Activated T-cell treated with anti-CD3 and anti-CD28 coated beads for 4 hours (primary cell): ENCODE measurements at regions not wholly inside any gene's neighbourhood (a gene's known extent, or its start where the extent isn't known, plus 50 kb on each side); places are given as distances from the start of the nearest gene placed in this dataset.
"Not testable (repeated sequence)": the region's sequence is repeated elsewhere in the genome, so short reads cannot be mapped to it uniquely, and the experiment has no call there.

Experiments
- DNase-seq: peaks from one replicate; pipeline ENCODE4 v3.0.0-alpha.2; 2020

- DNase-seq = no peak
These were observed 617.0 kb upstream of the CBLB start for GRCh38 chr3:106485802-106486201.

GRCh38 chr3:106486945-106487639, 618.3 kb upstream of the CBLB start:
- not testable (repeated sequence) for DNase-seq

DNA sequence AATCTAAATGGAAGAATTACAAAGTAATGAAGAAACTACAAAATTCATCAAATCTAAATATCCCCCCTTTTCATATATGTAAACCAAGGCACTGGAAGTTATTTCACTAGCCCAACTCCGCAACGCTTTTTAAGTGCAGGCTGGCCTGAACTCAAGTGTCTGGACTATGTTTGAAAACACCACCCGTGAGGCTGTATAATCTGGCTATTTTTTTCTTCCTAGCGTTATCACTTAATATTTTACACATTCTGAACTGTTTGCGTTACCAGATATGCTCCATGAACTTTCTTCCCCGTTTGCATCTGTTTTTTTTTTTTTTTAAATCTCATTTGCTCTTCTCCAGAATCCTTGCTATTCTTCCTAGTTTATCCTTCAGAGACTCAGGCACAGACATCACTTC, 619.5 kb upstream of the CBLB start:
- no peak for DNase-seq

- no peak for DNase-seq
These were observed 623.0 kb upstream of the CBLB start for GRCh38 chr3:106491796-106492195.

DNA sequence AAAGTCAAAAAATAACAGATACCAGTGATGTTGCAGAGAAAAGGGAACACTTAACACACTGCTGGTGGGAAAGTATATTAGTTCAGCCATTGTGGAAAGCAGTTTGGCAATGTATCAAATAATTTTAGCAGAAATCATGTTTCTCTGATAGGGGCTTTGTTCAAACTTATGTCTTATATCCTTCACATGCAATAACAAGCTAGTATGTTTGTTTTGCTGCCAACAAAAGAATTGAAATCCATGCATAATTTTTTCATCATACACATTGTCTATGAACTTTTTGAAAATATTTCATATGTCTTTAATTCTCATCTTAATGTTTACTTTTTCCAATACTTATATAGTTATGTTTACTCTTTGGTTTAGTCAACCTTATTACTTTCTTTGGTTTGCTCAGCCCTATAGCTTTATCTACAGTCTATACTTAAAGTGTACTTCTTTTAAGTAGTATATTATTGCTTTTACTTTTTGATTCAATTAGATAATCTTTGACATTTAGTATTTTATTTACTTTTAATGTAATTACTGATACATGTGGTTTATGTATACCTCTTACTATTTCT, 639.6 kb upstream of the CBLB start:
- DNase-seq = no peak

GRCh38 chr3:106510206-106510605, 641.4 kb upstream of the CBLB start:
- no peak for DNase-seq

DNA sequence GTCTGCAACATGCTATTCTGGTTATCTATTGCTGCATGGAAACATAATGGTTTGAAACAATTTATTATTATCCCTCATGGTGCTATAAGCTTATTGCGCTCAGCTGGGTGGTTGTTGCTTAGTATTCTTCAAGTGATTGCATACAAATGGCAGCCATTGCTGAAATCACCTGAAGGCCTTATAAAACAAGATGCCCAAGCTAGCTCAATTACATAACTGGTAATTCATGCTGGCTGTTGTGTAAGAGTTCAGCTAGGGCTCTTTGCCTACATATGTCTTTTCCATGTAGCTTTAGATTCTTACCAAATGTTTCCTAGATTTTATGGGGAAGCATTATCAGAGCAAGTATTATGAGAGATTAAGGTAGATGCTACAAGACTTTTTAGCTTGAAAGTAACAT, 644.0 kb upstream of the CBLB start:
- DNase-seq = no peak

DNA sequence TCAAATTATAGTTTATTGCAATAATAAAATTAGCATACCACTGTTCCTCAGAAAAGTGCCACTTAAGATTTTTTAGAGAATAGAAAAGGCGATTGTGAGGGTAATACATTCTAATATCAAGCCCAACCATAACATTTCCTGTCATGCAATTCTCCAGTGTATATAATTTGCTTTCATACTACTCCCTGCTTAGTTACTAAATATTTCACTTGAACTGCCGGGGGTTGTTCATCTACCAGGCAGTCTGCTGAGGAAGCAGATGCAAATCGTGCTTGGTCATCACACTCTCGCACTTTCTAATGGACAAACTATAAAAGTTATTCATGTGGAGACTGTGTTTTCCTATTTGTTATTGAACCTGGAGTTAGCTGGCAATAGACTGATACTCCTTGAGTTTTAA, 645.6 kb upstream of the CBLB start:
- no peak for DNase-seq

GRCh38 chr3:106518516-106518915, 649.7 kb upstream of the CBLB start:
- no peak for DNase-seq

GRCh38 chr3:106522397-106522796, 653.6 kb upstream of the CBLB start:
- no peak for DNase-seq

DNA sequence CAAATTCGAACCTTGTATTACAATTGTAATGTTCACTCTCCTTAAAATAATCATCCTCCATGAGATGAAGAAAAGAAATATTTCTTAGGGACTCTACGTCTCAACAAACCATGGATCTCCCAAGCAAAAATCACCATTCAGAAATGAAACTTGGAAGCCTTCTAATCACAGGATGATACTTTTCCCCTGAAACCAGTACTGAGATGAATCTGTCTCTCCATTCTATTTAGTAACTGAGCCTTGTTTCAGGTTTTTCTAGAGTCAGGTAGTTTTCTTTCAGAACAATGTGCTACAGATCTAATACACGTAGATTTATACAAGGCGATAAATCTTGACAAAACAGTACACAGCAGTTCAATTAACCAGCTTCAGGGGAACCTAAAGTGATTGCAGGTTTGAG, 660.1 kb upstream of the CBLB start:
- DNase-seq = no peak

- DNase-seq = no peak
These were observed 660.9 kb upstream of the CBLB start for GRCh38 chr3:106529738-106530137.

DNA sequence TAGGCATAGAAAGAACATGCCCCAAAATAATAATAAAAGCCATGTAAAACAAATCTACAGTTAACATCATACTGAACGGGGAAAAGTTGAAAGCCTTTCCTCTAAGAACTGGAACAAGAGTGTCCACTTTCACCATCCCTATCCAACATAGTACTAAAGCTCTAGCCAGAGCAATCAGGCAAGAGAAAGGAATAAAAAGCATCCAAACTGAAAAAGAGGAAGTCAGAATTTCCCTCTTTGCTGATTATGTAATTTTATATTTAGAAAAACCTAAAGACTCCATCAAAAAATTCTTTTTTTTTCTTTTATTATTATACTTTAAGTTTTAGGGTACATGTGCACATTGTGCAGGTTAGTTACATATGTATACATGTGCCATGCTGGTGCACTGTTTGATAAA, 661.6 kb upstream of the CBLB start:
- DNase-seq = no peak

GRCh38 chr3:106531771-106532329, 663.0 kb upstream of the CBLB start:
- not testable (repeated sequence) for DNase-seq

- DNase-seq = no peak
These were observed 664.4 kb upstream of the CBLB start for GRCh38 chr3:106533093-106533787.

DNA sequence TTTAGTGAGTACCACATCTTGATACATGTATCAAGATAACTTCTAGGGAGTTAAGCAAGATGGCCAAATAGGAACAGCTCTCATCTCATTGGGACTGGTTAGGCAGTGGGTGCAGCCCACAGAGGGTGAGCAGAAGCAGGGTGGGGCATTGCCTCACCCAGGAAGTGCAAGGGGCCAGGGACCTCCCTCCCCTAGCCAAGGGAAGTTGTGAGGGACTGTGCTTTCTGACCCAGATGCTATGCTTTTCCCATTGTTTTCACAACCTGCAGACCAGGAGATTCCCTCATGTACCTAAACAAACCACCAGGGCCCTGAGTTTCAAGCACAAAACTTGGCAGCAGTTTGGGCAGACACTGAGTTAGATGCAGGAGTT, 665.0 kb upstream of the CBLB start:
- DNase-seq = no peak

GRCh38 chr3:106534206-106534605, 665.4 kb upstream of the CBLB start:
- peak; percentile 29 for DNase-seq

GRCh38 chr3:106540743-106541142, 671.9 kb upstream of the CBLB start:
- no peak for DNase-seq

DNA sequence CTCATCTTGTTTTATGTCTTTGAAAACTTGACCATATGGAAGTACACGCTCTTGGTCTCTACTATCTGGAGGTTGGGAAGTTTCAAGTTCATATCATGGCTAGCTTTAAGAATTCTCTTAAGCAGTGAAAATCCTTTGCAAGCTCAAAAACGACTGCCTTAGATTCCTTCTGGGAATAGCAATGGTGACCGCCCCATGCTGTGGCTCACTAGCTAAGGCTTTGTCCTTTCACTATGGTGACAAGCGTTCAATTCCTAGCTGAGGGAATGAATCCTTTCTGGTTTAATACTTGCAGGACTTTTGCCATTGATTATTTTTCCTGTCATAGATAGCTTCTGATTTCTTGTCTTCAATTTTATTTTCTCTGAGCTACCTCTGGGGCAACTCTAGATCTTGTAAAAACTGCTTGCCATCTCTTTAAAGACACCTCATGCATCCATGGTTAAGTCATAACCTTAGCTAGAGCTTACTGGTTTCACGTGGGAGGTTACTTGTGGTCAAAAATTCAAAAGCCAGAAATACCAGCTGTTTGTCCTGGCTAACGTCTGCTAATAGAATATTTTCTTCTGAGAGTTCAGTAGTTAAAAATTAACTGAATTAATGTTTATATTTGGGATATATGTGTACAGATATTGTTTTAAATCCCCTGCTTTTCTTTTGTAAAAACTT, 673.4 kb upstream of the CBLB start:
- no peak for DNase-seq

- no peak for DNase-seq
These were observed 683.7 kb upstream of the CBLB start for GRCh38 chr3:106552351-106553043.

DNA sequence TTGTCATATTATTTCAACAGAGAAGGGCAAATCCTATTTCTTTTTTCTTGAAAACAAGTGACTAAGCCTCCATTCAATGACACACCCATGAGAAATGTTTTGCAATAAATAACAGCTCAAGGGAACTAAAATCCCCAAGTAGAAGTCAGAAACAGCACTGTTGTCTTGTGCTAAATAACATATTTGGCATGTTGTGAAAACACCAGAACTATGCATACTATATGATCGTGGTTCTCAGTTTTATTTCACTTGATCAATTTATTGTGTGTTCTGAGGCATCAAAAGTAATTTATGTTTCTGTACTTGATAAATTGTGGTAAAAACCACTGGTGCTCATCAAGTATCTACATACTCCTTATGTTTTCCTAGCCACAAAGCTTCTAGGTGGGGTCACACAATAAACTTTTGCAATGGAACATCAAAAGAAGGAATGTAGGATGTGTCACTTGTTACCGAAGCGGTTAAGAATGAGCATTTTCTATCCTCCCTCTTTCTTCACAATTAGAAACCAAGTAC, 691.7 kb upstream of the CBLB start:
- no peak for DNase-seq

DNA sequence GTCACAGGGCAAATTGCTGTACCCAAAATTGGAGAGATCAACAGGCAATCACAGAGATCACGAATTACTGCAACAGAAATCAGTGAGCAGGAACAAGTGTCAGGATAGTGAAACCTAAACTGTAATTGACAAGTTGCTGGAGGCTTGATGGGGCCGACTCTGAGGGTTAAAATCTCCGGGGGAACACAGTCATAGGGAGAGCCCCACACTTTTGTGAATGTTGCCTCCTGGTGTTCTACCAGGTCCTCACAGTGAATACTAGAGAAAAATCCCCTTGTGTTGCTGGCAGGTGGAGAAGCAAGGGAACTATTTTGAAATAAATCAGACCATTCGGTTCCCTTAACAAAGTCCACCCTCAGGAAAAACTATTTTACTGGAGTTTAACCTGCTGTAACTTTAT, 697.5 kb upstream of the CBLB start:
- DNase-seq = no peak

- DNase-seq = no peak
These were observed 701.6 kb upstream of the CBLB start for GRCh38 chr3:106570426-106570825.
